Suprapubic skin (tissue), 4 donors: ENCODE measurements at regions not wholly inside any gene's neighbourhood (a gene's known extent, or its start where the extent isn't known, plus 50 kb on each side); places are given as distances from the start of the nearest gene placed in this dataset.

Experiments used
- DNase-seq, 2 donors: peaks; one replicate each; pipeline ENCODE4 v3.0.0-alpha.2; 2019; ENCODE audit warnings: low spot score in 2 of 2
- H3K27ac ChIP-seq: fragments of 200-600 bp; sonication (generic); one replicate; pipeline ENCODE4 v1.5.1; 2019
- H3K27me3 ChIP-seq: fragments of 200-600 bp; sonication (generic); one replicate; pipeline ENCODE4 v1.5.1; 2019
- H3K36me3 ChIP-seq: fragments of 200-600 bp; sonication (generic); one replicate; pipeline ENCODE4 v1.5.1; 2019
- H3K4me1 ChIP-seq: fragments of 200-600 bp; sonication (generic); one replicate; pipeline ENCODE4 v1.5.1; 2019
- H3K4me3 ChIP-seq: fragments of 200-600 bp; sonication (generic); one replicate; pipeline ENCODE4 v1.5.1; 2019; ENCODE audit warnings: mild to moderate bottlenecking
- H3K9me3 ChIP-seq: fragments of 200-600 bp; sonication (generic); one replicate; pipeline ENCODE4 v1.5.1; 2019
- CTCF ChIP-seq, 2 donors: fragments of 200-600 bp in 1 of 2; fragments of 450-650 bp in 1 of 2; sonication (generic) in 1 of 2; IDR thresholded peaks; one replicate each; pipeline ENCODE4 v1.5.1; 2016 to 2019; ENCODE audit warnings: antibody characterized with exemption in 2 of 2, mild to moderate bottlenecking in 1 of 2, moderate library complexity in 1 of 2
- EP300 ChIP-seq: sonication (generic); formaldehyde crosslinking; IDR thresholded peaks from one replicate; pipeline ENCODE4 v1.6.1; 2017; ENCODE audit warnings: antibody characterized with exemption
- POLR2A ChIP-seq, 2 donors: fragments of 450-650 bp; IDR thresholded peaks; one replicate each; pipeline ENCODE4 v1.6.1; 2017; ENCODE audit warnings: antibody characterized with exemption in 2 of 2, mild to moderate bottlenecking in 2 of 2, moderate library complexity in 2 of 2
- POLR2AphosphoS5 ChIP-seq, 3 donors: sonication (generic); formaldehyde crosslinking; IDR thresholded peaks; one replicate each; pipeline ENCODE4 v1.6.1; 2017; ENCODE audit warnings: antibody characterized with exemption in 3 of 3
- WGBS: methylation state at CpG from one replicate; pipeline ENCODE4 v1.1.5; 2018; 5-methylcytosine and 5-hydroxymethylcytosine counted together

- Histone ChIP-seq H3K27me3 (no peaks in the 10 kb centered on the region), H3K27ac (no peak overlapping the region), H3K36me3 (no peaks in the 10 kb centered on the region), H3K4me1 (no peaks in the 10 kb centered on the region), H3K4me3 (no peak overlapping the region), H3K9me3 (no peaks in the 10 kb centered on the region)
- no peak for DNase-seq
- TF ChIP-seq CTCF (IDR thresholded peaks at IDR 0.05), result no peak
- TF ChIP-seq POLR2AphosphoS5 (IDR thresholded peaks at IDR 0.05), result no peak
- no peak for TF ChIP-seq POLR2A (IDR thresholded peaks at IDR 0.05)
- TF ChIP-seq EP300, result no peak
- WGBS, result 77% methylated on average over 5 of the region's 5 CpGs
Observed at GRCh38 chr10:59454171-59454919, 92.0 kb upstream of the FAM13C start.

GRCh38 chr10:59448616-59449015 is 86.3 kb upstream of the FAM13C start:
- DNase-seq, result no peak
- 94% methylated on average over 1 of the region's 1 CpG for WGBS
- TF ChIP-seq EP300, result no peak
- TF ChIP-seq CTCF (IDR thresholded peaks at IDR 0.05), result no peak
- TF ChIP-seq POLR2AphosphoS5 (IDR thresholded peaks at IDR 0.05), result no peak
- TF ChIP-seq POLR2A (IDR thresholded peaks at IDR 0.05), result no peak

GRCh38 chr10:59435707-59436106 is 73.4 kb upstream of the FAM13C start:
- Histone ChIP-seq H3K4me3 (no peak overlapping the region), H3K4me1 (peaks cover 10% of the 10 kb centered on the region), H3K27me3 (no peaks in the 10 kb centered on the region), H3K27ac (no peak overlapping the region), H3K36me3 (no peaks in the 10 kb centered on the region), H3K9me3 (no peaks in the 10 kb centered on the region)
- no peak for DNase-seq
- no peak for TF ChIP-seq CTCF (IDR thresholded peaks at IDR 0.05)
- no peak for TF ChIP-seq POLR2AphosphoS5 (IDR thresholded peaks at IDR 0.05)
- TF ChIP-seq POLR2A (IDR thresholded peaks at IDR 0.05), result no peak
- TF ChIP-seq EP300, result no peak

More at GRCh38 chr10:59448616-59449015, 86.3 kb upstream of the FAM13C start:
- Histone ChIP-seq H3K4me3 (no peak overlapping the region), H3K9me3 (no peaks in the 10 kb centered on the region), H3K27me3 (no peaks in the 10 kb centered on the region), H3K4me1 (no peaks in the 10 kb centered on the region), H3K36me3 (no peaks in the 10 kb centered on the region), H3K27ac (no peak overlapping the region)

GRCh38 chr10:59434463-59435321 is 72.3 kb upstream of the FAM13C start:
- Histone ChIP-seq H3K9me3 (no peaks in the 10 kb centered on the region), H3K27me3 (no peaks in the 10 kb centered on the region), H3K36me3 (no peaks in the 10 kb centered on the region), H3K4me3 (no peak overlapping the region), H3K4me1 (peaks cover 10% of the 10 kb centered on the region), H3K27ac (no peak overlapping the region)
- TF ChIP-seq POLR2AphosphoS5 (IDR thresholded peaks at IDR 0.05), result no peak
- TF ChIP-seq POLR2A (IDR thresholded peaks at IDR 0.05), result no peak
- TF ChIP-seq EP300, result no peak
- no peak for TF ChIP-seq CTCF (IDR thresholded peaks at IDR 0.05)
- 25% methylated on average over 4 of the region's 4 CpGs for WGBS
- no peak for DNase-seq

GRCh38 chr10:59433720-59434428 is 71.5 kb upstream of the FAM13C start:
- H3K36me3 ChIP-seq, result no peaks in the 10 kb centered on the region
- no peak overlapping the region for H3K4me3 ChIP-seq
- TF ChIP-seq POLR2A (IDR thresholded peaks at IDR 0.05) (no peak), CTCF (IDR thresholded peaks at IDR 0.05) (no peak), POLR2AphosphoS5 (IDR thresholded peaks at IDR 0.05) (no peak), EP300 (no peak)
- DNase-seq, result no peak
- H3K9me3 ChIP-seq, result no peaks in the 10 kb centered on the region
- no peak overlapping the region for H3K27ac ChIP-seq
- 94% methylated on average over 2 of the region's 2 CpGs for WGBS
- no peaks in the 10 kb centered on the region for H3K27me3 ChIP-seq
- peaks cover 10% of the 10 kb centered on the region for H3K4me1 ChIP-seq
